GM19328 (cell line): ENCODE measurements at regions not wholly inside any gene's neighbourhood (a gene's known extent, or its start where the extent isn't known, plus 50 kb on each side); places are given as distances from the start of the nearest gene placed in this dataset.

Experiments
- ATAC-seq: cut with Tn5 transposase; IDR thresholded peaks from one replicate; pipeline ENCODE4 v1.9.1; 2021; ENCODE audit warnings: mild to moderate bottlenecking, moderate library complexity; ENCODE audit not compliant: unreplicated experiment

DNA sequence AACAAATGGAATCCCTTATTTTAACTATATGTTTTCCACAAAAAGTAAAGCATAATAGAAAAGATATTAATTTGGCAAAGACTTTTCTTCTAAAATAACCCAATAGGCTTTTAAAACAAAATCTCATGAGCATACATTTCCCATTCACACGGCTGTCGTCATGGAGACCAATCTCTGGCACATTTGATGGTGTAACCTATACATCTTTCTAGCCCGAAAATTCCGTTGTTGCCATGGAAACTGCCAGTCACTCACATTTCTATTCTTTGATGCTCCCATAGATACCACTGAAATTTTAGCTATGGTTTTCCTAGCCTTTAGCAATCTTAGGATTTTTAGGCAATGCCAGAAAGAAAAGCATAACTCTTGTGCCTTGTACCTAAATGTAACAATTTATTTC is 262.9 kb upstream of the TRPM3 start:
- ATAC-seq = no peak

DNA sequence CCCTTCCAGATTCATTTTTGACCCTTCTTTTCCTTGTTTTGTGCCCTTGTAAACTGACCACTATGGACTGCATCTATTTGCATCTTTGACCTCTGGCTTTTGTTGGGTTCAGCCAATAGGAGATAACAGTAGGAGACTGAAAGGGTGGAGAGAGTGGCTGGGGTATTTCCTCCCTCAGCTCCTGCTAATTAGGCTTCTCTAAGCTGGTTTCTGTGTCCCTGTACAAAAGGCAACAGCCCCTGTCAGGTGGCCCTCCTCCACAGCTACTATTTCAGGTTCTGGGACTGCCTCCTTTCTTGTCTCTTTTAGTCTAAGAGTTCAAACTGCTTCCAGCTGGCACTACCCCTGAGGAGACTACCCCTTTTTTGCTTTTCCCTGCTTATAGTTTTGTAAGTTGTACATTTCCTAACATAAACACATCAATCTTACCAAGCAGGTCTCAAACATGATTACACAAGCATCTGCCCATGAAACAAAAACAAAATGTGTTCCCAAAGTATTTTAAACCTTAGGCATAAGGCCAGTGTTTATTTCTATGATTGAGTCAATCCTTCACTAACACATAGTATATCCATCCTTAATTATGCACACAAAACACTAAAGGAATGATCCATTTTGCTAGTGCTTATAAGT is 262.0 kb upstream of the TRPM3 start:
- ATAC-seq = no peak

GRCh38 chr9:71368157-71368556 is 246.7 kb upstream of the TRPM3 start:
- ATAC-seq = no peak

GRCh38 chr9:71364186-71364955 is 242.9 kb upstream of the TRPM3 start:
- ATAC-seq = no peak

DNA sequence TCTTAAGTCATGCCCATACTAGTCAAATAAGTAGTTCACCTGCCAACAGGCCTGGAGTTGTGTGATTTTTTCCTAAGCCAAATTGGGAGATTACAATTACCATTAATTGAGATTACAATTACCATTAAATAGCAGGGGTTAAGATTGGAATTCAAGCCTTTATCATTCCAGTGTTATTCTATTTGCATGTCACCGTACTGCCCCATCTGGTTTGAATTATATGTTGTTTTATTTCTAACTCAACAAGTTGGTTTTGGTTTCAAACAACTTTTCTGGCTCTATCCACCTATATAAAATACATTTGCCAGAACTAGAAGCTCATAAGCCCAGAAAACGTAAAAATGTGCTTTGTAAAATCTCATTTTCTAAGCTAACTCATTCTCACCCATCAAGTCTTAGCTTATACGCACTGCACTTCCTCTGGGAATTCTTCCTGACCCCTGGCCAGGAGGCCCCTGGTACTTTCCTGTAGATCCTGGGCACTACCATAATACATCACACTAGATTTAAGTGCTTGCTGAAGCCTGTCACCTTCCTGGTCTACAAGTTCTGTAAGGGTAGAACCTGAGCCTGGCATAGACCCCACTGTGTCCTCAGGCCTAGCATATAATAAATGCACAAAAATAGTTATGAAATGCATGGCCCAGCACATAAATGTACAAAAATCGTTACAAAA is 242.0 kb upstream of the TRPM3 start:
- ATAC-seq = no peak

DNA sequence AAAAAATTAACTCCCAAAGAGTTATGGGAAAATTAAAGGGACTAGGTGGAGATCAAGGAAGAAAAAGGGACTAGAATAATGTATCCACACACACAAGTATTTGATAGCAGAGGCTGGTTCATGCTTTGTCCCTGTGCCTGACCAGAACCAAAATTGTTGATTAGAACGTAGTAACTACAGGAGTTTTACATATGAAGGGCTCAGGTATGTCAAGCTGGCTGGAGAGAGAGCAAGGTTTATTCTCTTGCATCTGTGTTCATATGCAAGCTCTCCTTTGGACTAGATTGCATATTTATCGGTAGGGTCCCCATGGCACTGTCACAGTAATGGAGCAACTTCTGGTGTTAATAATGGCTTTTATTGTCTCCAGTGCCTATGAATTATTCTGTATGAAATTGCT is 239.9 kb upstream of the TRPM3 start:
- no peak for ATAC-seq

DNA sequence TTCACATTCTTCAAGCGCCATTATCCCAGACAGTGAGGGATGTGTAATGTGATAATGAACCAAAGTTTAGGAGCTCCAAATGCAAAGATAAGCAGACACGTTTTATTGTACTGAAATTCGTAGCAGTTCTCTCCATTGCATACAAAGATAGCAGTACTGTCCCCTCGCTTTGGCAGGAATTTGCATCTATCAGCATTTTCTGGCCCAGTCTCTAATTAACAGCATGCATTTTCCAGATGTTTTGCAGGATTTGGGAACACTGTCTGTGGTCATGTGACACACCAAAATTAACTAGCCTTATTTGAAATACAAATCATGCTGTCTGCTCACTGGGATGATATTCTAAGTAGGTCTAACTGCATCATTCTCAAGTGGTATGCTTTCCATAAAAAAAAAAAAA is 235.9 kb upstream of the TRPM3 start:
- ATAC-seq = no peak

- ATAC-seq = no peak
Observed at GRCh38 chr9:71355884-71356283, 234.5 kb upstream of the TRPM3 start.

DNA sequence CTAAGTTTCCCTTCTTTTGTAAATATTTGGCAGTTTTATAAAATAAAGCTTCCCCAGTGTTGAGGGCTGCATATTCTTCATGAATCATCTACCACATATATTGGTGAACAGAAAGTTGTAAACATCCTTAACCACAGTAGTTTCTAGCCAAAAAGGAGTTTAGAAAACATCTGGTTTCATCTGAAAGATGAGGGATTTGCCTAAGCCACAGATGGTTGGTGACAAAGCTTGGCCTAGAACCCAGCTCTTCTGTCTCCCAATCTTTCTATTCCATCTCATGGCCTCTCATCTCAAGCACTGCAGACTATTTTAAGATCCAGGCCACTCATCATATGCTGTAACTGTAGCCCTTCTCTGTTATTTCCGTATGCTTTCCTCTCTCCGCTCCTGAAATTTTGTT is 232.3 kb upstream of the TRPM3 start:
- no peak for ATAC-seq

- ATAC-seq = no peak
Observed at GRCh38 chr9:71352837-71353236, 231.4 kb upstream of the TRPM3 start.

DNA sequence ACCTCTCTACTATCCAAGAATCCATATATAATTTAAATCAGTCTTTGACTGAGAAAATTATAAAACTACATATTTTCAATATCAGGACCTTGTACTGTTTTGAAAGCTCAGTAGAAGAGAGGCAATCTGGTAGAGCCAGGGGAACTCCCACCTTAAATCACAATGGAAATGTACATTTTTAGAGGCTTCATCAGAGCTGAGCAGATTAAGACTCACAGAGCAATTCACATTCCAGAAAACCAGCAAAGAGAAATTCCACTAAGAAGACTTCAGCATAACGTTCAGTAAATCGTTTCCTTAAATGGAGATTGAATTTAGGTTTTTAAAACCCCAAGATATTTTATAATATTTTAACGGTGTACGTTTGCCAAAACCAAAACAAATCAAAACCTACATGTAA is 227.8 kb upstream of the TRPM3 start:
- ATAC-seq = no peak

GRCh38 chr9:71333321-71333720 is 211.9 kb upstream of the TRPM3 start:
- no peak for ATAC-seq

- no peak for ATAC-seq
Observed at GRCh38 chr9:71331603-71332002, 210.2 kb upstream of the TRPM3 start.

DNA sequence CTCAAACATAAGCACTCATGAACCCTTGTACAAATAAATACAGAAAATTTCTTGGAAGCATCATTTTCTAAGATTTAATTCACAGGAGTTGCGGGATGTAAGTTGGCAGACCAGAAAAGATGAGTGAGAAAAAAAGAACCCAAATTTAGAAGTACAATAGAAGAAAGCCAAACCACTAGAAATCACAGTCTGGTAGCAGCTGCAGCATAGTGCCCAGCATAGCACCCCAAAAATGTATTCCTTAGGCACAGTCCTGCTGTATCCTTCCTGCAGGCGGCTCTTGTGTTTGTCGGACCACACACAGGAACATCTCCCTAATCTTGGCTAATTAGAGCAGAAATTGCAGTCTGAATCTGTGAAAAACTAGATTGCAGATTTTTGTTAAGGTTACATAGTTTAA is 208.5 kb upstream of the TRPM3 start:
- ATAC-seq = no peak

- no peak for ATAC-seq
Observed at GRCh38 chr9:71326360-71326759, 204.9 kb upstream of the TRPM3 start.

GRCh38 chr9:71323357-71323756 is 201.9 kb upstream of the TRPM3 start:
- no peak for ATAC-seq

DNA sequence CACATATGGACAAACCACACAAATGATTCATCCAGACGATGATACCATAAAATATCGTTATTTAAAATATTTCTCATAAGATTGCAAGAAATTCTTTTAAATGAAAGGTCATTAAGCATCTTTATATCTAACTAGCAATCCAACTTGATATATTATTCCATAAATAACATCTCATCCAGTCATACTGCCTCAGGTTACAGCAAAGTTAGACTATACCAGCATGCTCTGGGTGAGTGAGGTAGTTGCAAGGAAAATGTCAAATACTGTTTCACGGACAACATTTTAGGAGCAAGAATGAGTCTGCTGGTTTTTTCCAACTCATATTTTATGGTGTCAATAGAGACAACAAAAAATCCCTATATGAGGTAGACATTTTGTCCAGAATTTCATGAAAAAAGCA is 200.9 kb upstream of the TRPM3 start:
- no peak for ATAC-seq

DNA sequence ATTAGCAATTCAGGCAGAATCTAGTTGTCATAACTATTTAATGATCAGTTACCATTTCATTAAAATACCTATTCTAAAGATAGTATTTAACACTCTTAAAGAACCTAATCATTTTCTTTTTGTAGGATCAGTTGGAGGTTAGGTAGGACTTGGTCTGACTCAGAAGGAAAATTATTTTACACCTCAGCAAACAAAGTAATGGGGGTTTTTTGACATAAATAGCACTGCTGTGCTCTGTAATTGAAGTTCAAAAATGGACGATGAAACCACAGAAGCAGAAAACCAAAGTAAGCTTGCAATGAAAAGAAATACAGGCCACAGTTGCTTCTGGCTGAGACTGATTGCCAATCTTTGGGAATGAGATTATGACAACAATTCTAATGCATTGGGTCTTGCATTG is 187.0 kb upstream of the TRPM3 start:
- no peak for ATAC-seq

DNA sequence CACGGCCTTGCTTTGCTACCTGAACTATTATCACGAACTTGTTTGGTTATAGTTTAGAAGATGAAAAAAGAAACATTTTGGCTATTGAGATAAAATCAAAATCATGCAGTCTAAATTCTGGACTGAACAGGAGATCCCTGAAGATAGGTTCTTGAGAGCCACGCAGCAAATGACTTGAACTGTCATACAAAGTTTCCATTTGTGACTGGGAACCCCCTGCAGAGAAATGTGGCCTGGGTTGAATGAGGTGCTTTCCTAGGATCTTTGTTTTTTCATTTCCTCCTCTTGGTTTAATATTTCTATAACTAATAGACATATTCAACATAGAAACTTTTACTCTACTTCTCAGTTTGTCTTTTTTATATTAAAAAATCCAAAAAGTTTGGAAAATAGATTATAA is 184.7 kb upstream of the TRPM3 start:
- ATAC-seq = no peak

- ATAC-seq = no peak
Observed at GRCh38 chr9:71303351-71303750, 181.9 kb upstream of the TRPM3 start.

DNA sequence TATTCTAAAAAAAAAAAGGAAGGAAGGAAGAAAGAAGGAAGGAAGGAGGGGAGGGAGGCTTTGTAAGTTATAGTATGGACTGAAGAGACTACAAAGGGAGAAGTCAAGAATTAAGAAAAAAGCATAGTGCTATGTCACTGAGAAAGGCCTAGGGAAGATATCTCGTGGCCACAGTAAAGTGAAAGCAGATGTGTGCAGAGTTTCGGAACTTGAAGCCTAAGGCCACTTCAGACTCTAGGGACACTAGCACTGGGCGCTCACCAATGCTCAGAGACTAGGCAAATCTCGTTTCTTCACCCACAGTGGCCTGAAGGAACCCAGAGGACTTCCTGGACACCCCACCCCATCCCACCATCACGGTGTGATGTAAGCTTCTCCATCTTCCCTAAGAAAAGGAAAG is 181.4 kb upstream of the TRPM3 start:
- ATAC-seq = no peak

- ATAC-seq = no peak
Observed at GRCh38 chr9:71295928-71296327, 174.5 kb upstream of the TRPM3 start.
